ENCODE measurements at regions not wholly inside any gene's neighbourhood (a gene's known extent, or its start where the extent isn't known, plus 50 kb on each side); places are given as distances from the start of the nearest gene placed in this dataset.

- intact Hi-C loops (cut with DNase I): no loop called here
- Histone ChIP-seq H3K27ac (no peak overlapping the region), H3K4me1 (no peaks in the 10 kb centered on the region), H3K4me3 (no peak overlapping the region), H3K36me3 (no peaks in the 10 kb centered on the region), H3K9me3 (peaks cover 0 to 2% (median 0%) of the 10 kb centered on the region in 4 donors), H3K27me3 (no peaks in the 10 kb centered on the region)
- no peak for DNase-seq
- TF ChIP-seq POLR2A (IDR thresholded peaks at IDR 0.05) (no peak), EP300 (IDR thresholded peaks at IDR 0.05) (no peak), POLR2AphosphoS5 (IDR thresholded peaks at IDR 0.05) (no peak)
- TF ChIP-seq, protein P1, sequence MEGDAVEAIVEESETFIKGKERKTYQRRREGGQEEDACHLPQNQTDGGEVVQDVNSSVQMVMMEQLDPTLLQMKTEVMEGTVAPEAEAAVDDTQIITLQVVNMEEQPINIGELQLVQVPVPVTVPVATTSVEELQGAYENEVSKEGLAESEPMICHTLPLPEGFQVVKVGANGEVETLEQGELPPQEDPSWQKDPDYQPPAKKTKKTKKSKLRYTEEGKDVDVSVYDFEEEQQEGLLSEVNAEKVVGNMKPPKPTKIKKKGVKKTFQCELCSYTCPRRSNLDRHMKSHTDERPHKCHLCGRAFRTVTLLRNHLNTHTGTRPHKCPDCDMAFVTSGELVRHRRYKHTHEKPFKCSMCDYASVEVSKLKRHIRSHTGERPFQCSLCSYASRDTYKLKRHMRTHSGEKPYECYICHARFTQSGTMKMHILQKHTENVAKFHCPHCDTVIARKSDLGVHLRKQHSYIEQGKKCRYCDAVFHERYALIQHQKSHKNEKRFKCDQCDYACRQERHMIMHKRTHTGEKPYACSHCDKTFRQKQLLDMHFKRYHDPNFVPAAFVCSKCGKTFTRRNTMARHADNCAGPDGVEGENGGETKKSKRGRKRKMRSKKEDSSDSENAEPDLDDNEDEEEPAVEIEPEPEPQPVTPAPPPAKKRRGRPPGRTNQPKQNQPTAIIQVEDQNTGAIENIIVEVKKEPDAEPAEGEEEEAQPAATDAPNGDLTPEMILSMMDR (IDR thresholded peaks at IDR 0.05): no peak
Observed at GRCh38 chr7:67447297-67447696, 450.7 kb downstream of the TYW1 start.

DNA sequence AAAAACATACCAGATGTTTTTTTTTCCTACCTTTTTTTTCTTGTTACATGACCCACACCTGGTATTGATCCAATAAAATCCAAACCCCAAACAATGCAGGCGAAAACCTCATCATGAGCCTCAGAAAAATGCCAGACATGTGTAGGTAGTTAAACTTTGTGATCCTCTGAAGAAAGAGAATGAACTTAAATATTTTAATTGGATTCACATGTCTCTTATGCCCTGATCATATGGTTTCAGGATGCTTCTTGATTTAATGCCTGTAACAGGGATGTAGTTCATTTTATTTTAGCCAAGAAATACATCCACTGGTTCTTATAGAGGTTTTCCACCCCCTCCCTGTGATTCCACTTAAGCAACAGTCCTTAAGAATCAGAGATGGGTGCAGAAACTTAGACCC lies 451.6 kb downstream of the TYW1 start:
- 80 to 85% methylated on average over 1 of the region's 1 CpG for WGBS, 2 donors
- TF ChIP-seq POLR2AphosphoS5 (IDR thresholded peaks at IDR 0.05) (no peak), EP300 (IDR thresholded peaks at IDR 0.05) (no peak), POLR2A (IDR thresholded peaks at IDR 0.05) (no peak)
- TF ChIP-seq, protein P1 (IDR thresholded peaks at IDR 0.05): no peak
- Histone ChIP-seq H3K27ac (no peak overlapping the region), H3K4me1 (no peaks in the 10 kb centered on the region), H3K4me3 (no peak overlapping the region), H3K36me3 (no peaks in the 10 kb centered on the region), H3K27me3 (no peaks in the 10 kb centered on the region), H3K9me3 (peaks cover 0 to 2% (median 0%) of the 10 kb centered on the region in 4 donors)
- DNase-seq: no peak
- intact Hi-C loops (cut with DNase I): no loop called here

DNA sequence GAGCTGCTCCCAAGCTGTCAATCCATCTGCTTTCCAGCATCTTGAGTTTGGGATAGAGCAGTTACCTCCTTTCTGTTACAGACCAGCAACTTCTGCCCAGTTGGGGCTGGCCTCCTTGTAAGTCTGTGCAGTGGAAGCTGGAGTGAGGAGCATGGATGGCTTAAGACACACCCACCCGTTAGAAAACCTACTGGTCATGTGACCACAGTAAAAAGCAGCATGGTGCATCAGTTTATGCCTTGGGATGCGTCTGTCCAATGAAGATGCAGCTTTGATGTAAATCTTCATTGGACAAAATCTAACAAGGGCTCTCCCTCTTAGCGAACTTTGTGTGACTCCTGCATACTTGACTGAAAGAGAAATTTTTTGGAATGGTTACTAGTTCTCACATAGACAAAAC lies 453.5 kb downstream of the TYW1 start:
- intact Hi-C loops (cut with DNase I): no loop called here
- Histone ChIP-seq H3K4me1 (no peaks in the 10 kb centered on the region), H3K9me3 (no peaks in the 10 kb centered on the region), H3K27me3 (no peaks in the 10 kb centered on the region), H3K27ac (no peak overlapping the region), H3K4me3 (no peak overlapping the region), H3K36me3 (no peaks in the 10 kb centered on the region)
- 67 to 73% methylated on average over 3 of the region's 3 CpGs for WGBS, 2 donors
- no peak for TF ChIP-seq POLR2A (IDR thresholded peaks at IDR 0.05)
- TF ChIP-seq, protein P1 (IDR thresholded peaks at IDR 0.05): no peak
- TF ChIP-seq POLR2AphosphoS5 (IDR thresholded peaks at IDR 0.05): no peak
- no peak for TF ChIP-seq EP300 (IDR thresholded peaks at IDR 0.05)
- no peak for DNase-seq

DNA sequence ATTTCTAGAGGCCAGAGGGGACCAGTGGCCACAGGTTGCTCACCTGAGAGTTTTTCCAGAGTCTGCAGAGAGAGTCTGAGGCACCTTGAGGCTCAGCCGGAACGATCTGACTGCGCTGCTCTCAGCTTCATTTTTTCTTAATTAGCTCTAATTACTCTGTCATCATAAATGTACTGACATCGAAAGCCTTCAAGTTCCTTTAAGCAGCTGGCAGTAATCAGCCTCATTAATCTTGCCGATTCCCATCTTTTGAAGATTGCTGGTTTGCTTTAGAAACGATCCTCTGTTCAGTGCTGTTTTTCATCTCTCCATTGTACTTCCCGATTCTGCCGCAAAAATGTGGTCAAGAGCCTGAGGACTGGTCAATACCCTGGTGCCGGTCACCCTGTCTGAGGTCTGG lies 454.7 kb downstream of the TYW1 start:
- no peaks in the 10 kb centered on the region for H3K36me3 ChIP-seq
- no peak for DNase-seq
- no peaks in the 10 kb centered on the region for H3K4me1 ChIP-seq
- H3K9me3 ChIP-seq: no peaks in the 10 kb centered on the region
- H3K27me3 ChIP-seq: no peaks in the 10 kb centered on the region
- intact Hi-C loops (cut with DNase I): no loop called here
- no peak overlapping the region for H3K4me3 ChIP-seq
- 79 to 89% methylated on average over 9 of the region's 9 CpGs for WGBS, 2 donors
- no peak for TF ChIP-seq POLR2A (IDR thresholded peaks at IDR 0.05)
- TF ChIP-seq, protein P1 (IDR thresholded peaks at IDR 0.05): no peak
- TF ChIP-seq EP300 (IDR thresholded peaks at IDR 0.05): no peak
- TF ChIP-seq POLR2AphosphoS5 (IDR thresholded peaks at IDR 0.05): no peak
- no peak overlapping the region for H3K27ac ChIP-seq

- TF ChIP-seq POLR2AphosphoS5 (IDR thresholded peaks at IDR 0.05) (no peak), EP300 (IDR thresholded peaks at IDR 0.05) (no peak), POLR2A (IDR thresholded peaks at IDR 0.05) (no peak)
- TF ChIP-seq, protein P1 (IDR thresholded peaks at IDR 0.05): no peak
- no peaks in the 10 kb centered on the region for H3K27me3 ChIP-seq
- H3K4me3 ChIP-seq: no peak overlapping the region
- no peak for DNase-seq
- intact Hi-C loops (cut with DNase I): no loop called here
- 94 to 95% methylated on average over 6 of the region's 6 CpGs for WGBS, 2 donors
- H3K36me3 ChIP-seq: no peaks in the 10 kb centered on the region
- no peak overlapping the region for H3K27ac ChIP-seq
- no peaks in the 10 kb centered on the region for H3K4me1 ChIP-seq
- no peaks in the 10 kb centered on the region for H3K9me3 ChIP-seq
Observed at GRCh38 chr7:67452516-67453026, 455.9 kb downstream of the TYW1 start.
